ENCODE measurements at regions not wholly inside any gene's neighbourhood (a gene's known extent, or its start where the extent isn't known, plus 50 kb on each side); places are given as distances from the start of the nearest gene placed in this dataset.

DNA sequence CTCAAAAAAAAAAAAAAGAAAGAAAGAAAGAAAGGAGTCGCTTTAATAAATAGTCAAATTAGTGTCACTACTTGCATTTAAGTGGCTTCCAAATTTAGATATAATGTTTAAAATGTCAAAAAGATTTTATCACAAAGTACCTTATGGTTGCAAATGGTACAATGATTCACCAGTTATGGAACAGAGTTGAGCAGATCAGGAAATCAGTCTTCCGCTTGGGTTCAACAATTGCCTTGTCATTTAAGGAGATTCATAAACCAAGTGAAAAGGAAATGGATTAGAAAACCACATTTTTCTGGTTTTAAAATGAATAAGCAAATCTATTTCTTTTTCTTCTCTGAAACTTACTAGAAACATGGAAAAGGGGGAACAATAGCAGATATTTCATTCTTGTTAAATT, 94.8 kb upstream of the PTPRT start:
- no peak for TF ChIP-seq CTCF (IDR thresholded peaks at IDR 0.05)
- Histone ChIP-seq H3K27me3 (no peaks in the 10 kb centered on the region), H3K4me3 (no peak overlapping the region), H3K4me1 (no peaks in the 10 kb centered on the region), H3K9me3 (no peaks in the 10 kb centered on the region), H3K27ac (no peak overlapping the region), H3K36me3 (no peaks in the 10 kb centered on the region)
- WGBS, 2 donors (ENCODE audit: low coverage in 1 of 2): 67 to 83% methylated on average over 2 of the region's 2 CpGs
- in situ Hi-C loops (cut with MboI; ENCODE audit: low pct_ligation_motif_present in 1 of 4, low pct_unique_long_range_greater_than_20kb in 1 of 4, low sequenced_read_pairs in 3 of 4): loop anchor here in 1 of 4 donors (25.0 kb wide), 1 partner anchor 97 kb away; the partner anchor contains the start of gene PTPRT
- intact Hi-C loops (cut with DNase I; ENCODE audit: low total_unique reads): no loop called here
- no peak for DNase-seq

DNA sequence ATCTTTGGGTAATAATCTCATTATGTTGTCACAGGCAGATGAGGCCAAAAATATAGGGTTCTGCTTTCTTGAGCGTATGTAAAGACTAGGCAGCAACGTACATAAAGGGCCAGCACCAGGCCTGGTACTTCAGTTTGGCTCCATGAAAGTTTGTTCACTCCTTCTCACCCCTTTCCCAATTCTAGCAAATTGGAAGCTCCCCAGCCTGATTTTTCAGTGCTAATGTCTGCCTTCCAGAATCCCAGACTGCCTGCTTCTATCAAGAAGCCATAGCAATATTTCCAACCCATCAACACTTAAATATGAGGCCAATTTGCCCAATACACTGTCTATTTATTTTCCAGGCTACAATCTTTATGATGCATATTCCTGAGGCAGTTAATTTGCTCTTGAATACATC, 93.4 kb upstream of the PTPRT start:
- no peaks in the 10 kb centered on the region for H3K9me3 ChIP-seq
- no peak for DNase-seq
- in situ Hi-C loops (cut with MboI; ENCODE audit: low pct_ligation_motif_present in 1 of 4, low pct_unique_long_range_greater_than_20kb in 1 of 4, low sequenced_read_pairs in 3 of 4): loop anchor here in 1 of 4 donors (25.0 kb wide), 1 partner anchor 96 kb away; the partner anchor contains the start of gene PTPRT
- H3K4me3 ChIP-seq: no peak overlapping the region
- H3K36me3 ChIP-seq: no peaks in the 10 kb centered on the region
- no peaks in the 10 kb centered on the region for H3K4me1 ChIP-seq
- WGBS, 2 donors (ENCODE audit: low coverage in 1 of 2): 73 to 90% methylated on average over 2 of the region's 2 CpGs
- intact Hi-C loops (cut with DNase I; ENCODE audit: low total_unique reads): no loop called here
- no peaks in the 10 kb centered on the region for H3K27me3 ChIP-seq
- no peak for TF ChIP-seq EP300 (IDR thresholded peaks at IDR 0.05; ENCODE audit: low read depth)
- no peak for TF ChIP-seq POLR2A (IDR thresholded peaks at IDR 0.05)
- no peak for TF ChIP-seq CTCF (IDR thresholded peaks at IDR 0.05)
- TF ChIP-seq POLR2AphosphoS5 (IDR thresholded peaks at IDR 0.05): no peak
- H3K27ac ChIP-seq: no peak overlapping the region

DNA sequence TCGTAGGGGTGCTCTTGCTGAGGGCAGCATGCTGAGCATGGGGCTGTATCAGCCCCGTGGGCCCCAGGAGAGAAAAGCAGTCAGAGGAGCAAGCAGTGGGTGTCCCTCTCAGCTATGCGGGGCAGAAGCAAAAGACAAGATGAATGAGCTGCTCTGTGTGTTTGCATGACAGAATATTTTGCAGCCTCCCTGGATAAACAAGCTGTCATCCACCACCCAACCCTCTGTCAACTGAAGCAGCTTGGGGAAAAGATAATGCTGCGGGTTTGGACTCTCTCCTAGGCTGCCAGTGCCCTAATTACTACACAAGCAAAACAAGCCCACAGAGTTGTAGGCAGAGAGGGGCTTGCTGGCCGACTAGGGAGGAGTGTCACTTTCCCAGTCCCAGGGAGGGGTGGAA, 82.3 kb upstream of the PTPRT start:
- Histone ChIP-seq H3K27me3 (peaks cover 10% of the 10 kb centered on the region), H3K4me1 (no peaks in the 10 kb centered on the region), H3K4me3 (no peak overlapping the region), H3K36me3 (no peaks in the 10 kb centered on the region), H3K27ac (no peak overlapping the region), H3K9me3 (no peaks in the 10 kb centered on the region)
- TF ChIP-seq POLR2AphosphoS5 (IDR thresholded peaks at IDR 0.05): no peak
- TF ChIP-seq CTCF (IDR thresholded peaks at IDR 0.05): no peak
- no peak for TF ChIP-seq POLR2A (IDR thresholded peaks at IDR 0.05)
- TF ChIP-seq EP300 (IDR thresholded peaks at IDR 0.05; ENCODE audit: low read depth): no peak
- no peak for DNase-seq
- WGBS, 2 donors (ENCODE audit: low coverage in 1 of 2): 31% methylated on average over 5 of the region's 5 CpGs; no CpG with 5 or more reads in 1 of the 2 donors
- intact Hi-C loops (cut with DNase I; ENCODE audit: low total_unique reads): no loop called here
- in situ Hi-C loops (cut with MboI; ENCODE audit: low pct_ligation_motif_present in 1 of 4, low pct_unique_long_range_greater_than_20kb in 1 of 4, low sequenced_read_pairs in 3 of 4): no loop called here

GRCh38 chr20:43265449-43265848, 75.7 kb upstream of the PTPRT start:
- intact Hi-C loops (cut with DNase I; ENCODE audit: low total_unique reads): no loop called here
- Histone ChIP-seq H3K4me3 (no peak overlapping the region), H3K4me1 (no peaks in the 10 kb centered on the region), H3K27me3 (no peaks in the 10 kb centered on the region), H3K9me3 (no peaks in the 10 kb centered on the region), H3K27ac (no peak overlapping the region), H3K36me3 (no peaks in the 10 kb centered on the region)
- 66 to 79% methylated on average over 2 of the region's 2 CpGs for WGBS, 2 donors (ENCODE audit: low coverage in 1 of 2)
- no peak for DNase-seq
- TF ChIP-seq POLR2AphosphoS5 (IDR thresholded peaks at IDR 0.05): no peak
- in situ Hi-C loops (cut with MboI; ENCODE audit: low pct_ligation_motif_present in 1 of 4, low pct_unique_long_range_greater_than_20kb in 1 of 4, low sequenced_read_pairs in 3 of 4): no loop called here

DNA sequence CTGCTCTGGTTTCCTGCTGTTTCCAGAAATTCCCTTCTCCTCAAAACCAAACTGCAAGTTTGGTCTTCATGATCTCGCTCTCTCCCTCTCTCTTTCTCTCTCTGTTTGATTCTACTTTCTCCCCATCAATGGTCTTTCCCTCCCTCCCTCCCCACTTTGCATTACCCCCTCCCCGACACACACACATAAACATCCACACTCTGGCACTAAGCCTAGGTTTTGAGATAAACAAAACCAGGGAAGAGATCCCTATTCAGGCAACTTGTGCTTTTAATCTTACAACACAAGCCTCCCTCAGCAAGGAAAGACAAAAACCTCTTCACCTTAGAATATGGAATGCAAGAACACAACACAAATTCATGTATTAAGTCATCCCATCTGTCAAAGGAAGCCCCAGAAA, 73.5 kb upstream of the PTPRT start:
- in situ Hi-C loops (cut with MboI; ENCODE audit: low pct_ligation_motif_present in 1 of 4, low pct_unique_long_range_greater_than_20kb in 1 of 4, low sequenced_read_pairs in 3 of 4) (no loop called here), intact Hi-C loops (cut with DNase I; ENCODE audit: low total_unique reads) (no loop called here)
- no peak overlapping the region for H3K4me3 ChIP-seq
- no peak overlapping the region for H3K27ac ChIP-seq
- no peaks in the 10 kb centered on the region for H3K27me3 ChIP-seq
- no peak for DNase-seq
- H3K36me3 ChIP-seq: no peaks in the 10 kb centered on the region
- TF ChIP-seq EP300 (IDR thresholded peaks at IDR 0.05; ENCODE audit: low read depth) (no peak), POLR2A (IDR thresholded peaks at IDR 0.05) (no peak), CTCF (IDR thresholded peaks at IDR 0.05) (no peak), POLR2AphosphoS5 (IDR thresholded peaks at IDR 0.05) (no peak)
- WGBS, 2 donors (ENCODE audit: low coverage in 1 of 2): 42 to 80% methylated on average over 2 of the region's 2 CpGs
- H3K4me1 ChIP-seq: no peaks in the 10 kb centered on the region
- no peaks in the 10 kb centered on the region for H3K9me3 ChIP-seq
